Vagina (tissue), 2 donors: ENCODE measurements at regions not wholly inside any gene's neighbourhood (a gene's known extent, or its start where the extent isn't known, plus 50 kb on each side); places are given as distances from the start of the nearest gene placed in this dataset.

Experiments used
- CTCF ChIP-seq, 3 experiments: fragments of 450-650 bp in 2 of 3; fragments of 200-600 bp in 1 of 3; sonication (generic) in 1 of 3; IDR thresholded peaks; one replicate each; pipeline ENCODE4 v1.5.1; 2017 to 2019; ENCODE audit warnings: antibody characterized with exemption in 3 of 3, mild to moderate bottlenecking in 2 of 3, moderate library complexity in 2 of 3
- POLR2A ChIP-seq, 2 donors: fragments of 450-650 bp; IDR thresholded peaks; one replicate each; pipeline ENCODE4 v1.6.1; 2017; ENCODE audit warnings: antibody characterized with exemption in 2 of 2, mild to moderate bottlenecking in 2 of 2, moderate library complexity in 2 of 2

- TF ChIP-seq CTCF (IDR thresholded peaks at IDR 0.05) (no peak), POLR2A (IDR thresholded peaks at IDR 0.05) (no peak)
Observed at GRCh38 chr4:45663003-45663402, 460.9 kb downstream of the GABRG1 start.
